BLaER1 treated with 17β-estradiol and CSF1 and Interleukin-3, amounts not matched to agents 10 nM and 100 nM (cell line): ENCODE measurements at regions not wholly inside any gene's neighbourhood (a gene's known extent, or its start where the extent isn't known, plus 50 kb on each side); places are given as distances from the start of the nearest gene placed in this dataset.

Experiments
- H3K27ac ChIP-seq, 11 experiments: shearing (Covaris generic); formaldehyde crosslinking; 2 replicates each; pipeline ENCODE4 v1.8.1; 2022
- H3K27me3 ChIP-seq, 11 experiments: shearing (Covaris generic); formaldehyde crosslinking; 2 replicates each; pipeline ENCODE4 v1.8.1; 2022
- H3K36me3 ChIP-seq, 11 experiments: shearing (Covaris generic); formaldehyde crosslinking; 2 replicates each; pipeline ENCODE4 v1.8.1; 2022
- H3K4me1 ChIP-seq, 10 experiments: shearing (Covaris generic); formaldehyde crosslinking; 2 replicates each; pipeline ENCODE4 v1.8.1; 2022
- H3K4me2 ChIP-seq, 11 experiments: shearing (Covaris generic); formaldehyde crosslinking; 2 replicates each; pipeline ENCODE4 v1.8.1; 2022
- H3K4me3 ChIP-seq, 10 experiments: shearing (Covaris generic); formaldehyde crosslinking; 2 replicates each; pipeline ENCODE4 v1.8.1; 2022
- H3K9ac ChIP-seq, 11 experiments: shearing (Covaris generic); formaldehyde crosslinking; 2 replicates each; pipeline ENCODE4 v1.8.1; 2022
- H3K9me3 ChIP-seq, 11 experiments: shearing (Covaris generic); formaldehyde crosslinking; replicated peaks in 1 of 11; 2 replicates each; pipeline ENCODE4 v1.8.1; 2022
- H4K20me1 ChIP-seq, 11 experiments: shearing (Covaris generic); formaldehyde crosslinking; 2 replicates each; pipeline ENCODE4 v1.8.1; 2022
- Cebpa-rat ChIP-seq, 11 experiments: shearing (Covaris generic); IDR thresholded peaks; 2 replicates each; pipeline ENCODE4 v1.8.1; 2022

- Histone ChIP-seq H4K20me1 (no peaks in the 10 kb centered on the region), H3K9ac (no peak overlapping the region), H3K4me1 (peaks cover 0 to 4% (median 0%) of the 10 kb centered on the region in 10 experiments; a peak in 2 of 20 replicates), H3K36me3 (no peaks in the 10 kb centered on the region), H3K27ac (no peak overlapping the region), H3K4me3 (no peak overlapping the region), H3K9me3 (peaks cover 7 to 16% (median 10%) of the 10 kb centered on the region in 11 experiments; a peak in 18 of 22 replicates), H3K4me2 (no peak overlapping the region), H3K27me3 (no peaks in the 10 kb centered on the region)
- no peak for TF ChIP-seq Cebpa-rat (IDR thresholded peaks at IDR 0.05)
Observed at GRCh38 chr3:66655044-66655443, 154.2 kb upstream of the LRIG1 start.

GRCh38 chr3:66655671-66656070, 154.8 kb upstream of the LRIG1 start:
- no peaks in the 10 kb centered on the region for H3K27me3 ChIP-seq
- TF ChIP-seq Cebpa-rat (IDR thresholded peaks at IDR 0.05) = no peak
- H3K4me2 ChIP-seq = no peak overlapping the region
- H4K20me1 ChIP-seq = no peaks in the 10 kb centered on the region
- no peak overlapping the region for H3K4me3 ChIP-seq
- H3K36me3 ChIP-seq = no peaks in the 10 kb centered on the region
- peaks cover 0 to 4% (median 0%) of the 10 kb centered on the region in 10 experiments; a peak in 2 of 20 replicates for H3K4me1 ChIP-seq
- H3K9me3 ChIP-seq = peaks cover 7 to 16% (median 10%) of the 10 kb centered on the region in 11 experiments; a peak in 18 of 22 replicates
- no peak overlapping the region for H3K9ac ChIP-seq
- H3K27ac ChIP-seq = no peak overlapping the region

GRCh38 chr3:66656609-66657008, 155.8 kb upstream of the LRIG1 start:
- H3K9ac ChIP-seq = no peak overlapping the region

GRCh38 chr3:66659056-66659455, 158.2 kb upstream of the LRIG1 start:
- H3K4me3 ChIP-seq = no peak overlapping the region
- H3K9ac ChIP-seq = no peak overlapping the region
- no peak for TF ChIP-seq Cebpa-rat (IDR thresholded peaks at IDR 0.05)
- H3K4me2 ChIP-seq = no peak overlapping the region
- H3K27ac ChIP-seq = no peak overlapping the region
- H3K9me3 ChIP-seq = no peaks in the 10 kb centered on the region
- H3K27me3 ChIP-seq = no peaks in the 10 kb centered on the region
- no peaks in the 10 kb centered on the region for H4K20me1 ChIP-seq
- no peaks in the 10 kb centered on the region for H3K36me3 ChIP-seq
- H3K4me1 ChIP-seq = peaks cover 0 to 4% (median 0%) of the 10 kb centered on the region in 10 experiments; a peak in 2 of 20 replicates

More at GRCh38 chr3:66656609-66657008, 155.8 kb upstream of the LRIG1 start:
- no peaks in the 10 kb centered on the region for H4K20me1 ChIP-seq
- H3K9me3 ChIP-seq = peaks cover 1 to 9% (median 2%) of the 10 kb centered on the region in 11 experiments; a peak in 17 of 22 replicates
- H3K4me2 ChIP-seq = no peak overlapping the region
- peaks cover 0 to 4% (median 0%) of the 10 kb centered on the region in 10 experiments; a peak in 2 of 20 replicates for H3K4me1 ChIP-seq
- no peak for TF ChIP-seq Cebpa-rat (IDR thresholded peaks at IDR 0.05)
- no peaks in the 10 kb centered on the region for H3K36me3 ChIP-seq
- no peaks in the 10 kb centered on the region for H3K27me3 ChIP-seq
- no peak overlapping the region for H3K4me3 ChIP-seq
- H3K27ac ChIP-seq = no peak overlapping the region

GRCh38 chr3:66661628-66662027, 160.8 kb upstream of the LRIG1 start:
- Histone ChIP-seq H3K27ac (no peak overlapping the region), H3K36me3 (no peaks in the 10 kb centered on the region), H3K9me3 (no peaks in the 10 kb centered on the region), H3K4me3 (no peak overlapping the region), H3K9ac (no peak overlapping the region), H3K4me1 (no peaks in the 10 kb centered on the region), H3K27me3 (no peaks in the 10 kb centered on the region), H4K20me1 (no peaks in the 10 kb centered on the region), H3K4me2 (no peak overlapping the region)
- TF ChIP-seq Cebpa-rat (IDR thresholded peaks at IDR 0.05) = no peak

- H3K36me3 ChIP-seq = no peaks in the 10 kb centered on the region
- H3K27ac ChIP-seq = no peak overlapping the region
- no peaks in the 10 kb centered on the region for H3K4me1 ChIP-seq
- no peak overlapping the region for H3K4me2 ChIP-seq
- H3K4me3 ChIP-seq = no peak overlapping the region
- H3K27me3 ChIP-seq = no peaks in the 10 kb centered on the region
- no peaks in the 10 kb centered on the region for H4K20me1 ChIP-seq
- H3K9ac ChIP-seq = no peak overlapping the region
- H3K9me3 ChIP-seq = no peaks in the 10 kb centered on the region
- no peak for TF ChIP-seq Cebpa-rat (IDR thresholded peaks at IDR 0.05)
Observed at GRCh38 chr3:66662894-66663293, 162.1 kb upstream of the LRIG1 start.

GRCh38 chr3:66665021-66665695, 164.3 kb upstream of the LRIG1 start:
- Histone ChIP-seq H3K4me3 (no peak overlapping the region), H3K27ac (no peak overlapping the region), H3K36me3 (no peaks in the 10 kb centered on the region), H3K9ac (no peak overlapping the region), H3K4me1 (no peaks in the 10 kb centered on the region), H3K27me3 (no peaks in the 10 kb centered on the region), H3K4me2 (no peak overlapping the region), H4K20me1 (no peaks in the 10 kb centered on the region), H3K9me3 (peaks cover 0 to 6% (median 0%) of the 10 kb centered on the region in 11 experiments; a peak in 1 of 22 replicates)
- TF ChIP-seq Cebpa-rat (IDR thresholded peaks at IDR 0.05) = no peak

- H3K9ac ChIP-seq = no peak overlapping the region
- H3K4me1 ChIP-seq = no peaks in the 10 kb centered on the region
- no peak overlapping the region for H3K4me2 ChIP-seq
- no peak overlapping the region for H3K4me3 ChIP-seq
- no peak overlapping the region for H3K27ac ChIP-seq
- H3K9me3 ChIP-seq = peaks cover 0 to 6% (median 0%) of the 10 kb centered on the region in 11 experiments; a peak in 1 of 22 replicates
- no peak for TF ChIP-seq Cebpa-rat (IDR thresholded peaks at IDR 0.05)
- H3K27me3 ChIP-seq = no peaks in the 10 kb centered on the region
- no peaks in the 10 kb centered on the region for H3K36me3 ChIP-seq
- H4K20me1 ChIP-seq = no peaks in the 10 kb centered on the region
Observed at GRCh38 chr3:66666362-66666761, 165.5 kb upstream of the LRIG1 start.

- Histone ChIP-seq H3K9me3 (peaks cover 0 to 6% (median 0%) of the 10 kb centered on the region in 11 experiments; a peak in 1 of 22 replicates), H3K4me2 (no peak overlapping the region), H3K36me3 (no peaks in the 10 kb centered on the region), H3K4me1 (no peaks in the 10 kb centered on the region), H3K9ac (no peak overlapping the region), H3K4me3 (no peak overlapping the region), H4K20me1 (no peaks in the 10 kb centered on the region), H3K27ac (no peak overlapping the region), H3K27me3 (no peaks in the 10 kb centered on the region)
- TF ChIP-seq Cebpa-rat (IDR thresholded peaks at IDR 0.05) = no peak
Observed at GRCh38 chr3:66667263-66667662, 166.4 kb upstream of the LRIG1 start.

GRCh38 chr3:66671291-66671690, 170.5 kb upstream of the LRIG1 start:
- H3K4me3 ChIP-seq = no peak overlapping the region
- H3K36me3 ChIP-seq = no peaks in the 10 kb centered on the region
- no peaks in the 10 kb centered on the region for H3K4me1 ChIP-seq
- H3K9ac ChIP-seq = no peak overlapping the region
- H3K27me3 ChIP-seq = no peaks in the 10 kb centered on the region
- H4K20me1 ChIP-seq = no peaks in the 10 kb centered on the region
- TF ChIP-seq Cebpa-rat (IDR thresholded peaks at IDR 0.05) = no peak
- H3K9me3 ChIP-seq = peaks cover 0 to 6% (median 0%) of the 10 kb centered on the region in 11 experiments; a peak in 1 of 22 replicates
- H3K4me2 ChIP-seq = no peak overlapping the region
- no peak overlapping the region for H3K27ac ChIP-seq
